ENCODE measurements at regions not wholly inside any gene's neighbourhood (a gene's known extent, or its start where the extent isn't known, plus 50 kb on each side); places are given as distances from the start of the nearest gene placed in this dataset.

DNA sequence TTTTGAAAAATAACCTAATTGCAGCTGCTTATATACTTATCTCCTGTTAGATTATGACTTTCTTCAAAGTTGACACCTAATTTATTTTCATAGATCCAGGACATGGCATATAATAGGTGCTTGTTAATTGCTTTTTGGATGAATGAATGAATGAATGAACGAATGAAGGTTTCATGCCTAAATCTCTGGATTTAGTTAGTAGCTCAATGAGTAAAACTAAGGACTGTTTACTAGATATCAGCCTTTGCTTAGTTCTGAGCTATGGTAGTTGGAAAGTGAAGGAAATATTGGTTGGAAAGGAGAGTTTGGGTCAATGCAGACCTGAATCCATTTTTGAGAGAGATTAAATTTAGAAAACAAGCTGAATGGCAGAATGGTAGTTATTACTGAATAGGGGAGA is 160.4 kb upstream of the SGO1 start:
- H3K9ac ChIP-seq (ENCODE audit: low read length): no peak overlapping the region
- no peaks in the 10 kb centered on the region for H3K4me1 ChIP-seq (ENCODE audit: control insufficient read depth, insufficient read depth, low read length)
- no peak for DNase-seq (ENCODE audit: low read depth)
- H3K9me3 ChIP-seq (ENCODE audit: control insufficient read depth, low read length): no peaks in the 10 kb centered on the region
- no peaks in the 10 kb centered on the region for H3K27me3 ChIP-seq (replicated peaks; ENCODE audit: control insufficient read depth, insufficient read depth, low read length)
- no peaks in the 10 kb centered on the region for H3K36me3 ChIP-seq (ENCODE audit: control insufficient read depth, insufficient read depth, low read length, severe bottlenecking)
- no peak overlapping the region for H3K4me3 ChIP-seq (ENCODE audit: low read length)

DNA sequence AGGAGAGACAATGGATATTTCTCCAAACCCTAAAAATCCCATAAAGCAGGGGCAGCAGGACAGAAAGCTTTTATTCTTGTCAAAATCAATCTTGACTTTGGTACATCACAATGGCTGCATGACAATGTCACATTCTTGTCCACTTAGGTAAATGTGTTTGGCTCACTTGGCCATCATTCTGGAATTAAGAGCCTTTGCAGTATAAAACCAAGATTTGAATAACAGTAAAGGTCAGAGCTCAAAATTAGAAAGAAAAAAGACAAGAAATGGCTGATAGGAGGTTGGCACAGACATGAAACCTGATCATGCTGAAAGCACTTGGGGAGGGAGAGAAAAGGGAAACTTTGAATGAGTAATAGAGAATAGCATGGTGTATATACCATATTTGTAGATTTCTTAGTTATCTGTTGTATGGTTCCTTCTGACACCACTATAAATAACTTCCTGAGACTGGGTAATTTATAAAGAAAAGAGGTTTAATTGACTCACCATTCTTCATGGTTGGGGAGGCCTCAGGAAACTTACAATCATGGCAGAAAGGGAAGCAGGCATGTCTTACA is 158.5 kb upstream of the SGO1 start:
- Histone ChIP-seq H3K4me1 (ENCODE audit: control insufficient read depth, insufficient read depth, low read length) (no peaks in the 10 kb centered on the region), H3K9ac (ENCODE audit: low read length) (no peak overlapping the region), H3K36me3 (ENCODE audit: control insufficient read depth, insufficient read depth, low read length, severe bottlenecking) (no peaks in the 10 kb centered on the region), H3K9me3 (ENCODE audit: control insufficient read depth, low read length) (no peaks in the 10 kb centered on the region), H3K4me3 (ENCODE audit: low read length) (no peak overlapping the region), H3K27me3 (replicated peaks; ENCODE audit: control insufficient read depth, insufficient read depth, low read length) (no peaks in the 10 kb centered on the region)
- DNase-seq (ENCODE audit: low read depth): no peak

DNA sequence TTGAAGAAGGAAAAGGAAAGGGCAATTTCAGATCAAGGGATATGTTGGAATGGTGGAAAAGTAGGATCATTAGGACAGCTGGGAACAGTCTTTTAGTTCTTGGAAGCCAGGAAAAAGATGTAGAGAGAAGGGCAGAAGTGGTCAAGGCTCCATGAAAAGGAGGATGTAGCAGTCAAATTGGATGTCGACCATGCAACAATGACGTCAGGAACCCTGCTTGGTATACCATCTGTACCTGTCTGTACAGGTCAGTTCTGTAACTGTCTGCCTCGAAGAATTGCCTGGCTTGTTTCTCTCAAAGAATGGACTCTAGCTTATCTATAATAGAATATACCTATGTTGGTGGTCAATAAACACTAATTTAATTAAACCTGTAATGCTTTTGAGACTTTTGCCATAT is 157.8 kb upstream of the SGO1 start:
- Histone ChIP-seq H3K4me1 (ENCODE audit: control insufficient read depth, insufficient read depth, low read length) (no peaks in the 10 kb centered on the region), H3K9me3 (ENCODE audit: control insufficient read depth, low read length) (no peaks in the 10 kb centered on the region), H3K36me3 (ENCODE audit: control insufficient read depth, insufficient read depth, low read length, severe bottlenecking) (no peaks in the 10 kb centered on the region), H3K27me3 (replicated peaks; ENCODE audit: control insufficient read depth, insufficient read depth, low read length) (no peaks in the 10 kb centered on the region), H3K9ac (ENCODE audit: low read length) (no peak overlapping the region), H3K4me3 (ENCODE audit: low read length) (no peak overlapping the region)
- no peak for DNase-seq (ENCODE audit: low read depth)

DNA sequence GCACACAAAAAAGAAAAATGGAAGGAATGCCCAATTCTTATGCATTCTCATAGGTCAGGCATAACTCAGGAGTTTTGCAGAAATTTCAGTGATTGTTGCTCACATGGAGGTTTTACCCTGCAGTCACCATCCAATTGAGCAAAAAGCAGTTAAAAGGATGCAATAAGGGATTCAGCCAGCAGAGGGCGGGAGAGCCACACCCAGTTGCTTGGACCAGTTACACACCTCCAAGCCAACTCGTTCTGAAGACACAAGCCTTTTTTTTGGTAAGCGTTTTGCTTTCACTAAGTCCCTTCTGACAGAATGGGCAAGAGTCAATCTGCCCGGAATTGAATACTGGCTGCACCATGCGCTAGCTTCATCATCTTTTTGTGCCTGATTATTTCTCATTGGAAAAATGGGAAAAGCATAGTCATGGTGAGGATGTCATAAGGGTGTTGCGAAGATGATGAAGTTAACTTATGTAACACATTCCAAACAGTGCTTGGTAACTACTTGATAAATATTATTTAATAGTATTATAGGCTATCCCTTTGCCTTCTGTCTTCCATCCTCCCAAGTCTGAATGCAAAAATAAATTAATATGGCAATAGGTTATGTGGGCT is 154.4 kb upstream of the SGO1 start:
- Histone ChIP-seq H3K9me3 (ENCODE audit: control insufficient read depth, low read length) (no peaks in the 10 kb centered on the region), H3K9ac (ENCODE audit: low read length) (no peak overlapping the region), H3K4me3 (ENCODE audit: low read length) (peak overlapping the region; percentile 39), H3K27me3 (replicated peaks; ENCODE audit: control insufficient read depth, insufficient read depth, low read length) (no peaks in the 10 kb centered on the region), H3K36me3 (ENCODE audit: control insufficient read depth, insufficient read depth, low read length, severe bottlenecking) (no peaks in the 10 kb centered on the region), H3K4me1 (ENCODE audit: control insufficient read depth, insufficient read depth, low read length) (no peaks in the 10 kb centered on the region)
- peak; percentile 85 for DNase-seq (ENCODE audit: low read depth)

DNA sequence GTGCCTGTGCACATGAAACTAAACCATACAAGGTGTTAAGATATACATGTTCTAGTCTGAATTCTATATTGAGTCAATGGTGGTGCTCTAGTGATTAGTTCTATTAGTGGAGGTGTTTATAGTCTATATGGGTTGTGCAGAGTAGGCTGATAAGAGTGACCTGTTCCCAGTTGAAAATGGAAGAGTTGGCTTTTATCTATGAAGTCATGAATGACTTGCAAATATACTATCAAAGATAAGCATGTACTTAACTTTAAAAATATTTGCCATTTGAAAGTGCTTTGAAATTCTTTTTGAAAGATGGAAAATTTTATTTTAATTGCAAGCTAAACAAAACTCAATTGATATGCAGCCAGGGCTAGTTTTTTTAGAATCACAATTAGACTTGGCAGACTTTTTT is 150.6 kb upstream of the SGO1 start:
- Histone ChIP-seq H3K27me3 (replicated peaks; ENCODE audit: control insufficient read depth, insufficient read depth, low read length) (no peaks in the 10 kb centered on the region), H3K9me3 (ENCODE audit: control insufficient read depth, low read length) (no peaks in the 10 kb centered on the region), H3K9ac (ENCODE audit: low read length) (no peak overlapping the region), H3K36me3 (ENCODE audit: control insufficient read depth, insufficient read depth, low read length, severe bottlenecking) (no peaks in the 10 kb centered on the region), H3K4me3 (ENCODE audit: low read length) (no peak overlapping the region), H3K4me1 (ENCODE audit: control insufficient read depth, insufficient read depth, low read length) (peaks cover 6% of the 10 kb centered on the region)
- DNase-seq (ENCODE audit: low read depth): no peak

DNA sequence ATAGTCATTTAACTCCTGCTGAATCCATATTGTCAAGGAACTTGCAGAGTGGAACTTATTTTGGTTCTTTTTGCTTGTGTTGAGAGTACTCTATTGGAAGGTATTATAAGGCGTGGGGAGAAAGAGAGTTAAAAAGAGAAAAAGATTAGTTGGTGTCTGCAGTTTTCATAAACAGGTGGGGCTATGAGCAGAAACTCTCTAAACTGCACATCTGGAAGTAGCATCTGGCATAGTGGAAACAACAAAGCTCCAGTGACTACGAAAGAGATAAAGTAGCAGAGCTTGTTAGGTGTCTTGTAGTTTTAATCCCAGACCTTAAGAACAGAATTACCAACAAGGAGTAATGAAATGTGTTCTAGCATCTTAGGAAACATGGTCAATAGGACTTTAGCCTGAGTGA is 148.8 kb upstream of the SGO1 start:
- Histone ChIP-seq H3K36me3 (ENCODE audit: control insufficient read depth, insufficient read depth, low read length, severe bottlenecking) (no peaks in the 10 kb centered on the region), H3K4me3 (ENCODE audit: low read length) (no peak overlapping the region), H3K27me3 (replicated peaks; ENCODE audit: control insufficient read depth, insufficient read depth, low read length) (no peaks in the 10 kb centered on the region), H3K9ac (ENCODE audit: low read length) (no peak overlapping the region), H3K4me1 (ENCODE audit: control insufficient read depth, insufficient read depth, low read length) (peaks cover 6% of the 10 kb centered on the region), H3K9me3 (ENCODE audit: control insufficient read depth, low read length) (no peaks in the 10 kb centered on the region)
- no peak for DNase-seq (ENCODE audit: low read depth)

DNA sequence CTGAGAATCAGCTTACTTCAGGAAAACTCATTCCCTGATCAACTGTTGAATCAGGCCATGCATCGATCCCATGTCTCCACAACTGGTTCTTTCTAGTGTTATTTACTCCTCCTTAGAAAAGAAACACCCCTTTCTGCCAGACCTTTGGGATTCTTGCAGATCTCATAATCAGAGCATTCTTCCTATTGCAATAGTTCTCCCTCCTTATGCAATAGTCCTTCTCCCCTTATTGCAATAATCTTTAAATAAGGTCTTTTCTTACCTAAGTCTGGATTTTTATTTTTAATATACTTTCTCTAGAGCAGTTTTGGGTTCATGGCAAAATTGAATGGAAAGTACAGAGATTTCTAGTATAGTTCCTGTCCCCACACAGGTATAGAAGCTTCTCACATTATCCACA is 141.9 kb upstream of the SGO1 start:
- Histone ChIP-seq H3K9me3 (ENCODE audit: control insufficient read depth, low read length) (no peaks in the 10 kb centered on the region), H3K36me3 (ENCODE audit: control insufficient read depth, insufficient read depth, low read length, severe bottlenecking) (no peaks in the 10 kb centered on the region), H3K4me3 (ENCODE audit: low read length) (no peak overlapping the region), H3K27me3 (replicated peaks; ENCODE audit: control insufficient read depth, insufficient read depth, low read length) (no peaks in the 10 kb centered on the region), H3K4me1 (ENCODE audit: control insufficient read depth, insufficient read depth, low read length) (peaks cover 17% of the 10 kb centered on the region), H3K9ac (ENCODE audit: low read length) (no peak overlapping the region)
- peak; percentile 24 for DNase-seq (ENCODE audit: low read depth)

DNA sequence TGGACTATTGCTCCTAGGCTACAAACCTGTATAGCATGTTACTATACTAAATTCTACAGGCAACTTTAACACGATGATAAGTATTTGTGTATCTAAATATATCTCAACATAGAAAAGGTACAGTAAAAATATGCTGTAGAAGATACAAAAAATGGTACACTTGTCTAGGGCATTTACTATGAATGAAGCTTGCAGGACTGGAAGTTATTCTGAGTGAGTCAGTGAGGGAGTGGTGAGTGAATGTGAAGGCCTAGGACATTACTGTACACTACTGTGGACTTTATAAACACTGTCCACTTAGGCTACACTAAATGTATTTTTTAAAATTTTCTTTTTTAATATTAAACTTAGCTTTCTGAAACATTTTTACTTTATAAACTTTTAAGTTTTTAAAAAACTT is 140.5 kb upstream of the SGO1 start:
- Histone ChIP-seq H3K4me1 (ENCODE audit: control insufficient read depth, insufficient read depth, low read length) (peaks cover 11% of the 10 kb centered on the region), H3K4me3 (ENCODE audit: low read length) (no peak overlapping the region), H3K36me3 (ENCODE audit: control insufficient read depth, insufficient read depth, low read length, severe bottlenecking) (no peaks in the 10 kb centered on the region), H3K9ac (ENCODE audit: low read length) (no peak overlapping the region), H3K27me3 (replicated peaks; ENCODE audit: control insufficient read depth, insufficient read depth, low read length) (no peaks in the 10 kb centered on the region), H3K9me3 (ENCODE audit: control insufficient read depth, low read length) (no peaks in the 10 kb centered on the region)
- peak; percentile 35 for DNase-seq (ENCODE audit: low read depth)

DNA sequence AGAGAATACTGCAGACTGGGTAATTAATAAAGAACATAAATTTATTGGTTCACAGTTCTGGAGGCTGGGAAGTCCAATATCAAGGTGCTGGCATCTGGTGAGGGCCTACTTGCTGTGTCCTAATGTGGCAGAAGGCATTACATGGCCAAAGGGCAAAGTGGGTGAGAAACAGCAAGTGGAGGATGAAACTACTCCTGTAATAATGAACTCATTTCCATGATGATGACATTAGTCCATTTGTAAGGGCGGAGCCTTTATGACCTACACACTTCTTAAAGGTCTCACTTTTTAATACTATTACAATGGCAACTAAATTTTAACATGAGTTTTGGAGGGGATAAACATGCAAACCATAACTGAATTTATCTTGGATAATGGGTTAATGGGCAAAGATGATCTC is 139.6 kb upstream of the SGO1 start:
- no peak overlapping the region for H3K9ac ChIP-seq (ENCODE audit: low read length)
- peaks cover 11% of the 10 kb centered on the region for H3K4me1 ChIP-seq (ENCODE audit: control insufficient read depth, insufficient read depth, low read length)
- H3K27me3 ChIP-seq (replicated peaks; ENCODE audit: control insufficient read depth, insufficient read depth, low read length): no peaks in the 10 kb centered on the region
- H3K9me3 ChIP-seq (ENCODE audit: control insufficient read depth, low read length): no peaks in the 10 kb centered on the region
- no peak overlapping the region for H3K4me3 ChIP-seq (ENCODE audit: low read length)
- no peak for DNase-seq (ENCODE audit: low read depth)
- no peaks in the 10 kb centered on the region for H3K36me3 ChIP-seq (ENCODE audit: control insufficient read depth, insufficient read depth, low read length, severe bottlenecking)

DNA sequence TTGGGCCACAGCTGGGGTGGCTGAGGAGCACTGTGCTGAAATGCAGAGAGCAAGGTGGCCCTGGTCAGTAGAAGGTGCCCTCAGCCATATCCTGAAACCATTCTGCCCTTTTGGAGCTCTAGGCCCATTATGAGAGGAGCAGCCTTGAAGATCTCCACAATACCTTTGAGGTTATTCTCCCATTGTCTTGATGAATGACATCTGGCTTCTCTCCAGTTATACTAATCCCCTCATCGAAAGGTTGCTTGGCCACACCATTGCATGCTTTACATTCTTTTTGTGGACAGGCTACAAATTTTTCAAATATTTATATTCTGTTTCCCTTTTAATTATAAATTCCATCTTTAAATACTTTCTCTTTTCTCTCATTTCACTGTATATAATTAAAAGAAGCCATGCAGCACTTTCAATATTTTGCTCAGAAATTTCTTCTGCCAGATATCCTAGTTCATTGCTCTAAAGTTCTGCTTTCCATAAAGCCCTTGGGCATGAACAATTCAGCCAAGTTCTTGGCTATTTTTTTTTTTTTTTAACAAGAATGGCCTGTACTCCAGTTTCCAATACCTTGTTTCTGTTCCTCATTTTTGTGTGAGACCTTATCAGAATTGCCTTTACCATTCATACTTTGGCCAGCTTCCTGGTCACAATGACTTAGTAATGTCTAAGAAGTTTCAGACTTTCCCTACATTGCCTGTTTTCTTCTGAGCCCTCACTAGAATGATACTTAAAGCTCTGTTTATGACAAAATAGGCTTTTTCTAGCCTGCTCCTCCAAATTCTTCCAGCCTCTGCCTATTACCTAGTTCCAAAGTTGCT is 138.9 kb upstream of the SGO1 start:
- H3K36me3 ChIP-seq (ENCODE audit: control insufficient read depth, insufficient read depth, low read length, severe bottlenecking): no peaks in the 10 kb centered on the region
- H3K9me3 ChIP-seq (ENCODE audit: control insufficient read depth, low read length): no peaks in the 10 kb centered on the region
- peak; percentile 13 for DNase-seq (ENCODE audit: low read depth)
- no peaks in the 10 kb centered on the region for H3K27me3 ChIP-seq (replicated peaks; ENCODE audit: control insufficient read depth, insufficient read depth, low read length)
- H3K4me1 ChIP-seq (ENCODE audit: control insufficient read depth, insufficient read depth, low read length): peaks cover 11% of the 10 kb centered on the region
- H3K4me3 ChIP-seq (ENCODE audit: low read length): no peak overlapping the region
- H3K9ac ChIP-seq (ENCODE audit: low read length): no peak overlapping the region

DNA sequence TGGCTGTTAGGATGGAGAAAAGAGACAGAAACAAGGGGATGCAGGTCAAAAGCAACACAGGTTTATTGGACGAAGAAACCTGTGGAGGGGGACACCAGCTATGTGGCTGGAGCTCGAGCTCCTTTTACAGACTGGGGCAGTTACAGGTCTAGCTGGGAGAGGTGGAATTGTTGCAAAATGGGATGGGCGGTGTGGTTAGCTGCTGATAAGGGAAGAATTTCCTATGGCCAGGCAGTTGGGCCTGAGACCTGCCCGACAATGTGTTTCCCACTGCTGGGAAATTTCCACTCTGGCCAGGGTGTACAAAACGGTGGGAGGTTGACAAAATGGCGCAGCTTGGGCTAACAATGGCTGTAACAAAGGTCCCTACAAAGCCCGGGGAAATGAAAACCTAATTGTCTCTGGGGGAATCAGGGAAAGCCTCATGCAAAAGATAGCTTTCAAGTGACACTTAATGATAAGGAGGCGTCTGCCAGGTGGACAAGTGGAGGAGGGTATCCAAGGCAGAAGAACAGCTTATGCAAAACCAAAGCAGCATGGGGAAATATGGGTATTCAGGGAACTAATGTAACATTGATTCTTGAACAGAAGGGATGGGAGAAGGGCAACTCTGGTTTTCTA is 137.4 kb upstream of the SGO1 start:
- DNase-seq (ENCODE audit: low read depth): no peak
- H3K27me3 ChIP-seq (replicated peaks; ENCODE audit: control insufficient read depth, insufficient read depth, low read length): no peaks in the 10 kb centered on the region
- H3K9ac ChIP-seq (ENCODE audit: low read length): no peak overlapping the region
- H3K36me3 ChIP-seq (ENCODE audit: control insufficient read depth, insufficient read depth, low read length, severe bottlenecking): no peaks in the 10 kb centered on the region
- H3K4me1 ChIP-seq (ENCODE audit: control insufficient read depth, insufficient read depth, low read length): peaks cover 11% of the 10 kb centered on the region
- no peak overlapping the region for H3K4me3 ChIP-seq (ENCODE audit: low read length)
- H3K9me3 ChIP-seq (ENCODE audit: control insufficient read depth, low read length): no peaks in the 10 kb centered on the region
